ENCODE measurements at regions not wholly inside any gene's neighbourhood (a gene's known extent, or its start where the extent isn't known, plus 50 kb on each side); places are given as distances from the start of the nearest gene placed in this dataset.
A peak's percentile ranks its signal among the peaks of the same experiment; 100 is the strongest.

- peaks cover 2% of the 10 kb centered on the region for H3K9me3 Mint-ChIP-seq
- no peak overlapping the region for H3K4me3 Mint-ChIP-seq
- DNase-seq (ENCODE audit: low spot score) (no peak), ATAC-seq (no peak)
- H3K27me3 Mint-ChIP-seq: no peaks in the 10 kb centered on the region
- no peak overlapping the region for H3K27ac Mint-ChIP-seq
- peaks cover 8 to 22% of the 10 kb centered on the region in 2 donors for H3K4me1 Mint-ChIP-seq (ENCODE audit: low read depth in 2 of 2)
- H3K36me3 Mint-ChIP-seq: no peaks in the 10 kb centered on the region
Observed at GRCh38 chr6:149174962-149175361, 142.6 kb upstream of the TAB2 start.

- ATAC-seq (no peak), DNase-seq (ENCODE audit: low spot score) (no peak)
- no peaks in the 10 kb centered on the region for H3K27me3 Mint-ChIP-seq
- H3K4me3 Mint-ChIP-seq: no peak overlapping the region
- peaks cover 0 to 9% of the 10 kb centered on the region in 2 donors for H3K4me1 Mint-ChIP-seq (ENCODE audit: low read depth in 2 of 2)
- H3K9me3 Mint-ChIP-seq: peaks cover 2% of the 10 kb centered on the region
- H3K36me3 Mint-ChIP-seq: no peaks in the 10 kb centered on the region
- no peak overlapping the region for H3K27ac Mint-ChIP-seq
Observed at GRCh38 chr6:149176971-149177667, 140.4 kb upstream of the TAB2 start.

- Mint-ChIP-seq H3K4me3 (no peak overlapping the region), H3K4me1 (ENCODE audit: low read depth in 2 of 2) (no peaks in the 10 kb centered on the region), H3K36me3 (no peaks in the 10 kb centered on the region), H3K27me3 (no peaks in the 10 kb centered on the region), H3K9me3 (peaks cover 2% of the 10 kb centered on the region), H3K27ac (peak overlapping the region in 1 of 2 donors; percentile 67)
- no peak for ATAC-seq
- DNase-seq (ENCODE audit: low spot score): no peak
Observed at GRCh38 chr6:149179431-149179830, 138.1 kb upstream of the TAB2 start.

- ATAC-seq: no peak
- Mint-ChIP-seq H3K36me3 (peaks cover 7% of the 10 kb centered on the region), H3K9me3 (peaks cover 2% of the 10 kb centered on the region), H3K27me3 (no peaks in the 10 kb centered on the region), H3K27ac (no peak overlapping the region), H3K4me3 (no peak overlapping the region), H3K4me1 (ENCODE audit: low read depth in 2 of 2) (no peaks in the 10 kb centered on the region)
- no peak for DNase-seq (ENCODE audit: low spot score)
Observed at GRCh38 chr6:149181304-149181703, 136.2 kb upstream of the TAB2 start.

DNA sequence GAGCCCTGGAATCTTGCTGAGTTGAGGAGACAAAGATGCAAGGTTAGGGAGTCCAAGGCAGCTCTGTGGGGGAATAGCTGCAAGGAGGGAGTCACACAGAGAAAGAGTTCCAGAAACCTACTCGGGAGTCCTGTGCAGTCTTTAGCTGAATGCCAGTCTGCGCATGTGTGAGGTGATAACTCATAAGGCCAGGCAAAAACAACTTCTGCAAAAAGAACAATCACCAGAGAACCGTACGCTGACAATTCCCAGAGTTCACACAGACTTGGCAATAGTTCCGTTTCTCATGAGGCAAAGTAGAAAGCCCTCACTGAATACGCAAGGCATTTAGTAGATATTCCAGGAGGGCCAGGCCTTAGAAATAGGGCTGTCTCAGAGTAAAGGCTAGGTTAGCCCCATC lies 135.2 kb upstream of the TAB2 start:
- Mint-ChIP-seq H3K9me3 (no peaks in the 10 kb centered on the region), H3K27ac (no peak overlapping the region), H3K4me1 (ENCODE audit: low read depth in 2 of 2) (no peaks in the 10 kb centered on the region), H3K4me3 (no peak overlapping the region), H3K27me3 (no peaks in the 10 kb centered on the region), H3K36me3 (peaks cover 9% of the 10 kb centered on the region)
- ATAC-seq: no peak
- DNase-seq (ENCODE audit: low spot score): no peak

DNA sequence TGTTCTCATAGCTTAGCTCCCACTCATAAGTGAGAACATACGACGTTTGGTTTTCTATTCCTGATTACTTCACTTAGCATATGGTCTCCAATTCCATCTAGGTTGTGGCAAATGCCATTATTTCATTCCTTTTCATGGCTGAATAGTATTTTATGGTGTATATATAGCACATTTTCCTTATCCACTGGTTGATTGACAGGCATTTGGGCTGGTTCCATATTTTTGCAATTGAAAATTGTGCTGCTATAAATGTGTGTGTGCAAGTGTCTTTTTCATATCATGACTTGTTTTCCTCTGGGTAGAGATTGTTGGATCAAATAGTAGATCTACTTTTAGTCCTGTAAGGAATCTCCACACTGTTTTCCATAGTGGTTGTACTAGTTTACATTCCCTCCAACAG lies 133.0 kb upstream of the TAB2 start:
- no peaks in the 10 kb centered on the region for H3K27me3 Mint-ChIP-seq
- H3K4me1 Mint-ChIP-seq (ENCODE audit: low read depth in 2 of 2): peaks cover 0 to 3% of the 10 kb centered on the region in 2 donors
- no peak overlapping the region for H3K4me3 Mint-ChIP-seq
- no peak overlapping the region for H3K27ac Mint-ChIP-seq
- no peaks in the 10 kb centered on the region for H3K9me3 Mint-ChIP-seq
- ATAC-seq (no peak), DNase-seq (ENCODE audit: low spot score) (no peak)
- peaks cover 25% of the 10 kb centered on the region for H3K36me3 Mint-ChIP-seq

GRCh38 chr6:149185799-149186357 lies 131.6 kb upstream of the TAB2 start:
- ATAC-seq: no peak
- peaks cover 27% of the 10 kb centered on the region for H3K36me3 Mint-ChIP-seq
- no peak overlapping the region for H3K4me3 Mint-ChIP-seq
- no peak overlapping the region for H3K27ac Mint-ChIP-seq
- H3K4me1 Mint-ChIP-seq (ENCODE audit: low read depth in 2 of 2): peaks cover 8 to 11% of the 10 kb centered on the region in 2 donors
- no peaks in the 10 kb centered on the region for H3K9me3 Mint-ChIP-seq
- no peak for DNase-seq (ENCODE audit: low spot score)
- no peaks in the 10 kb centered on the region for H3K27me3 Mint-ChIP-seq

- no peaks in the 10 kb centered on the region for H3K27me3 Mint-ChIP-seq
- no peak overlapping the region for H3K27ac Mint-ChIP-seq
- peaks cover 8 to 11% of the 10 kb centered on the region in 2 donors for H3K4me1 Mint-ChIP-seq (ENCODE audit: low read depth in 2 of 2)
- H3K36me3 Mint-ChIP-seq: peaks cover 27% of the 10 kb centered on the region
- H3K9me3 Mint-ChIP-seq: no peaks in the 10 kb centered on the region
- no peak for ATAC-seq
- no peak for DNase-seq (ENCODE audit: low spot score)
- no peak overlapping the region for H3K4me3 Mint-ChIP-seq
Observed at GRCh38 chr6:149186873-149187272, 130.6 kb upstream of the TAB2 start.

GRCh38 chr6:149190224-149190831 lies 127.2 kb upstream of the TAB2 start:
- DNase-seq (ENCODE audit: low spot score) (no peak), ATAC-seq (no peak)
- H3K36me3 Mint-ChIP-seq: peaks cover 23% of the 10 kb centered on the region
- peak overlapping the region in 1 of 2 donors; percentile 82 for H3K27ac Mint-ChIP-seq
- no peaks in the 10 kb centered on the region for H3K9me3 Mint-ChIP-seq
- H3K27me3 Mint-ChIP-seq: no peaks in the 10 kb centered on the region
- H3K4me3 Mint-ChIP-seq: no peak overlapping the region
- peaks cover 11 to 15% of the 10 kb centered on the region in 2 donors for H3K4me1 Mint-ChIP-seq (ENCODE audit: low read depth in 2 of 2)

DNA sequence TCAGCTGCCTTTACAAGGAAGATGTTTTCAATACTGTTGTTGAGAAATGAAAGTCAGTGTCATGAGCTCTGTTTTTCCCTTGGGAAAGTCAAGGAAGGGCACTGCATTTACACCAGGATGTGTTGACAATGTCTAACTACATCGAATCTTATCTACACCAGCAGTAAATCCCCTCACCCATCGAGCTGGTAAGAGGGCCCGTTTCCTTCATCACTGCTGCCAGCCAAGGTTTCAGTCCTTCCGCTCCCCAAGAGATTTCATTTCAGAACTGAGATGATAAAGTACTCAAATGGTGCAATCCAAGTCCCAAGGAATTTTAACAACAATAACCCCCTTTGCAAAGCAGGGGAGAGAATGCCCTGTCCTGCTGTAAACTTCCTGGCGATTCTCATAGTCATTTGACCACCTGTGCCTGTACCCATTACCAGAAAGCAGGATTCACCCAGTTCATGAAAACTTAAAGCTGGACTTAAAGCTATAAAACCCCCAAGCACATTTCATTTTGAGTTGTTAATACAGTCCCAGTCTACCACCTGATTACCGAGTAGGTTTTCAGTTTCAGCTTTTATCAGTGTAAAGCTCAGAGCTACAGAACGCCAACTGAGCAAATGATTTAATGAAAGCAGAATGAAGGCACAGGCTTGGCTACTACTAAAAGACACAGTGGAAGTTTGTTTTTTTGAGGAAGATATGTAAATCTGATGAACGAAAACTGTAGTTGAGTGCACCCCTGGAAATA lies 122.5 kb upstream of the TAB2 start:
- ATAC-seq: peak in 1 of 2 donors; percentile 46
- peak overlapping the region in 1 of 2 donors; percentile 67 for H3K27ac Mint-ChIP-seq
- H3K36me3 Mint-ChIP-seq: peaks cover 6% of the 10 kb centered on the region
- peaks cover 4 to 12% of the 10 kb centered on the region in 2 donors for H3K4me1 Mint-ChIP-seq (ENCODE audit: low read depth in 2 of 2)
- H3K27me3 Mint-ChIP-seq: no peaks in the 10 kb centered on the region
- no peak for DNase-seq (ENCODE audit: low spot score)
- peaks cover 3% of the 10 kb centered on the region for H3K9me3 Mint-ChIP-seq
- peak overlapping the region; percentile 62 for H3K4me3 Mint-ChIP-seq

DNA sequence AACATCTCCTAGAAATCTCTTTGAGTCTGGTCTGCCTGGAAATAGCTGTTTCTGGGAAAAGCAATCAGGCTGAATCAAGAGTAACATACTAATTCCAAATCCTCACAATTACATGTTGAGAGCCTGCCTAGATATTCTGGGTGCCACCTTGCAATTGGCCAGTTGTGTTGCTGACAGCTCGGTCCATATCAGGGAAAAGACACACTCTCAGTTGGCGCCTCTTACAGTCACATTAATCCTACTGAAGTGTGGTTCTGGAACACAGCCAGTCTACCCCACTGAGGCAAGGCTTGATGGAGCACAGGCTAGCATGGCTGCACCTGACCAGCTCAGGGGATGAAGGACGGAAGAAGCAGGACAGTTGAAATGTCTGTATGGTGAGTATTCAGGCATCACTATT lies 121.4 kb upstream of the TAB2 start:
- peaks cover 3% of the 10 kb centered on the region for H3K9me3 Mint-ChIP-seq

GRCh38 chr6:149197482-149197881 lies 120.0 kb upstream of the TAB2 start:
- Mint-ChIP-seq H3K9me3 (peaks cover 3% of the 10 kb centered on the region), H3K4me3 (no peak overlapping the region), H3K4me1 (ENCODE audit: low read depth in 2 of 2) (peaks cover 0 to 7% of the 10 kb centered on the region in 2 donors), H3K36me3 (peaks cover 12% of the 10 kb centered on the region), H3K27ac (peak overlapping the region in 1 of 2 donors; percentile 44), H3K27me3 (no peaks in the 10 kb centered on the region)
- DNase-seq (ENCODE audit: low spot score) (no peak), ATAC-seq (no peak)

More for the DNA sequence above, 121.4 kb upstream of the TAB2 start:
- Mint-ChIP-seq H3K27ac (peak overlapping the region in 1 of 2 donors; percentile 44), H3K36me3 (peaks cover 12% of the 10 kb centered on the region), H3K27me3 (no peaks in the 10 kb centered on the region), H3K4me1 (ENCODE audit: low read depth in 2 of 2) (peaks cover 0 to 7% of the 10 kb centered on the region in 2 donors), H3K4me3 (no peak overlapping the region)
- DNase-seq (ENCODE audit: low spot score) (no peak), ATAC-seq (no peak)

GRCh38 chr6:149198265-149198664 lies 119.2 kb upstream of the TAB2 start:
- Mint-ChIP-seq H3K4me3 (no peak overlapping the region), H3K36me3 (peaks cover 12% of the 10 kb centered on the region), H3K9me3 (peaks cover 3% of the 10 kb centered on the region), H3K27ac (peak overlapping the region in 1 of 2 donors; percentile 27), H3K4me1 (ENCODE audit: low read depth in 2 of 2) (peaks cover 0 to 12% of the 10 kb centered on the region in 2 donors), H3K27me3 (no peaks in the 10 kb centered on the region)
- DNase-seq (ENCODE audit: low spot score) (no peak), ATAC-seq (no peak)

All from natural killer cell treated with Interleukin-12 subunit alpha and Interleukin-12 subunit beta and Interleukin-15 and Interleukin-18, amount 100 ng/mL, for 72 hours (primary cell).